ENCODE measurements at regions not wholly inside any gene's neighbourhood (a gene's known extent, or its start where the extent isn't known, plus 50 kb on each side); places are given as distances from the start of the nearest gene placed in this dataset.

DNA sequence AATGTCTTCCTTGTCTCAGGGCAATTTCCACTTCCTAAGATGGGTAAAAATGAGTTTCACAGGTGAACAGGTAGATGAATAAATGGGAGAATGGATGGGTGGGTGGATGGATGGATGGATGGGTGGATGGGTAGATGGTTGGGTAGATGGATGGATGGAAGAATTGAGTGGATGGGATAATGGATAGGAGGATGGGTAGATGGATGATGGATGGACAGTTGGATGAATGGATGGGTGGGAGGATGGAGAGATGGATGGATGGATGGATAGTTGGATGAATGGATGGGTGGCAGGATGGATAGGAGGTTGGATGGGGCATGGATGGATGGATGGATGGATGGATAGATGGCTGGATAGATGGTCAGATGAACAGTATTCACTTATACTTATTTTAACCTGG, 90.9 kb downstream of the LRRC30 start:
- H3K4me3 ChIP-seq (ENCODE audit: control extremely low read depth in 1 of 5, extremely low read depth in 1 of 5, insufficient read depth in 1 of 5, low read depth in 2 of 5, low read length in 4 of 5): no peak overlapping the region
- no peak overlapping the region for H3K9ac ChIP-seq (ENCODE audit: low read length)
- H3K27me3 ChIP-seq (replicated peaks in 1 of 4; ENCODE audit: control extremely low read depth in 1 of 4, control insufficient read depth in 3 of 4, insufficient read depth in 4 of 4, low read length in 3 of 4): no peaks in the 10 kb centered on the region
- no peaks in the 10 kb centered on the region for H4K20me1 ChIP-seq (ENCODE audit: control insufficient read depth, insufficient read depth, low read length, poor library complexity, severe bottlenecking)
- no peak for TF ChIP-seq EZH2 (IDR thresholded peaks at IDR 0.05; ENCODE audit: borderline replicate concordance, insufficient read depth, low read depth, low read length, poor library complexity, severe bottlenecking)
- TF ChIP-seq CTCF (IDR thresholded peaks at IDR 0.05): no peak
- no peak for DNase-seq
- Mint-ChIP-seq H3K27ac (no peak overlapping the region), H3K4me3 (no peak overlapping the region), H3K9me3 (ENCODE audit: insufficient read depth) (no peaks in the 10 kb centered on the region), H3K4me1 (no peaks in the 10 kb centered on the region), H3K27me3 (no peaks in the 10 kb centered on the region)
- POLR2A ChIA-PET: no interaction called here
- no peak for ATAC-seq (ENCODE audit: low read depth)
- peaks cover 0 to 19% (median 0%) of the 10 kb centered on the region in 3 donors for H3K9me3 ChIP-seq (ENCODE audit: control extremely low read depth in 1 of 3, control insufficient read depth in 2 of 3, insufficient read depth in 1 of 3, low read length in 2 of 3)
- no peaks in the 10 kb centered on the region for H3K4me1 ChIP-seq (ENCODE audit: control insufficient read depth in 2 of 2, insufficient read depth in 2 of 2, low read length in 2 of 2)
- intact Hi-C loops (cut with micrococcal nuclease): no loop called here
- H3K27ac ChIP-seq (ENCODE audit: low read length in 2 of 2): no peak overlapping the region
- no peaks in the 10 kb centered on the region for H3K36me3 ChIP-seq (replicated peaks in 1 of 2; ENCODE audit: control extremely low read depth in 1 of 2, control insufficient read depth in 1 of 2, extremely low read depth in 1 of 2, insufficient read depth in 2 of 2, low read length in 1 of 2)
- no peaks in the 10 kb centered on the region for H3K79me2 ChIP-seq (ENCODE audit: control insufficient read depth, insufficient read depth, low read length)
- H2AFZ ChIP-seq (ENCODE audit: insufficient read depth, low read depth, low read length, poor library complexity, severe bottlenecking): no peak overlapping the region
- CTCF ChIA-PET: no interaction called here
- H3K4me2 ChIP-seq (replicated peaks; ENCODE audit: low read depth, low read length, poor library complexity, severe bottlenecking): no peak overlapping the region

DNA sequence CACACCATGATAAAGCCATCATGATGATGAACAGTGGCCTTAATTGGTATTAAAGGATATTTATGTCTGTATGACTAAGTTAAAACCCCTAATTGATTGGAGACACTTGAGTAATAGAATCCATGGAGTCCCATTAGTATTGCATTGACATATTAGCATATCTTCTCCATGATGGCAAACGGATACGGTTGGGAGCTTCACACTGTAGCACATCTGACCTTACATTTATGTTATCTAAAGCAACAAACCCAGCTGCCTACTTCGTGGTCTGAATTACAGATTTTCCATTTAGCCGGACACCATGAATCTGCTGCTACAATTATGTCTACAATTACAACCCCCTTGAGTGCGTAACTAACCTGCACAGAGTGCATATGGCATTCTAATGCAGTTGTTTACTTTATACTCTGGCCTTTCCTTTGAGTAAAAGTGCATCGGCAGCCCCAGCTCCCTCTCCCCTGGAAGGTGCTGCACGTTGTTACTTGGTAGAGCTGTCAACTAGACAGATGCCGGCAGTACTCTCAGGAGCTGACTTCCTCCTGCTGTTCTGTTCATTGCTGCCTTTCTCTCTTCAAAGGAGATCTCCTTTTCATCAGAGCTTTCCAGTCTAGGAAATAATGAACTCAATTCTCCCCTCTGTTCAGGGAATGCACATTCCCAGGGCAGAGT, 92.1 kb downstream of the LRRC30 start:
- H3K4me3 ChIP-seq (ENCODE audit: control extremely low read depth in 1 of 5, extremely low read depth in 1 of 5, insufficient read depth in 1 of 5, low read depth in 2 of 5, low read length in 4 of 5): no peak overlapping the region
- H3K4me1 Mint-ChIP-seq: no peaks in the 10 kb centered on the region
- DNase-seq (no peak), ATAC-seq (ENCODE audit: low read depth) (no peak)
- POLR2A ChIA-PET: no interaction called here
- H3K9me3 Mint-ChIP-seq (ENCODE audit: insufficient read depth): no peaks in the 10 kb centered on the region
- H3K27ac ChIP-seq (ENCODE audit: low read length in 2 of 2): no peak overlapping the region
- H3K9ac ChIP-seq (ENCODE audit: low read length): no peak overlapping the region
- H2AFZ ChIP-seq (ENCODE audit: insufficient read depth, low read depth, low read length, poor library complexity, severe bottlenecking): no peak overlapping the region
- no peak overlapping the region for H3K27ac Mint-ChIP-seq
- CTCF ChIA-PET: no interaction called here
- no peaks in the 10 kb centered on the region for H3K27me3 ChIP-seq (replicated peaks in 1 of 4; ENCODE audit: control extremely low read depth in 1 of 4, control insufficient read depth in 3 of 4, insufficient read depth in 4 of 4, low read length in 3 of 4)
- 49% methylated on average over 8 of the region's 8 CpGs for WGBS (ENCODE audit: insufficient coverage)
- H3K27me3 Mint-ChIP-seq: no peaks in the 10 kb centered on the region
- no peak overlapping the region for H3K4me3 Mint-ChIP-seq
- intact Hi-C loops (cut with micrococcal nuclease): no loop called here
- H3K4me2 ChIP-seq (replicated peaks; ENCODE audit: low read depth, low read length, poor library complexity, severe bottlenecking): no peak overlapping the region
- TF ChIP-seq CTCF (IDR thresholded peaks at IDR 0.05) (no peak), EZH2 (IDR thresholded peaks at IDR 0.05; ENCODE audit: borderline replicate concordance, insufficient read depth, low read depth, low read length, poor library complexity, severe bottlenecking) (no peak)
- no peaks in the 10 kb centered on the region for H3K4me1 ChIP-seq (ENCODE audit: control insufficient read depth in 2 of 2, insufficient read depth in 2 of 2, low read length in 2 of 2)
- H3K36me3 ChIP-seq (replicated peaks in 1 of 2; ENCODE audit: control extremely low read depth in 1 of 2, control insufficient read depth in 1 of 2, extremely low read depth in 1 of 2, insufficient read depth in 2 of 2, low read length in 1 of 2): no peaks in the 10 kb centered on the region
- H3K9me3 ChIP-seq (ENCODE audit: control extremely low read depth in 1 of 3, control insufficient read depth in 2 of 3, insufficient read depth in 1 of 3, low read length in 2 of 3): peaks cover 0 to 10% (median 0%) of the 10 kb centered on the region in 3 donors
- no peaks in the 10 kb centered on the region for H3K79me2 ChIP-seq (ENCODE audit: control insufficient read depth, insufficient read depth, low read length)
- H4K20me1 ChIP-seq (ENCODE audit: control insufficient read depth, insufficient read depth, low read length, poor library complexity, severe bottlenecking): no peaks in the 10 kb centered on the region
